Trophoblast cell (in vitro differentiated cells and primary cell): ENCODE measurements at regions not wholly inside any gene's neighbourhood (a gene's known extent, or its start where the extent isn't known, plus 50 kb on each side); places are given as distances from the start of the nearest gene placed in this dataset.
"Not testable (repeated sequence)": the region's sequence is repeated elsewhere in the genome, so short reads cannot be mapped to it uniquely, and the experiment has no call there.

Experiments
- DNase-seq, 2 donors: peaks; one replicate each; pipeline ENCODE4 v3.0.0-alpha.2; 2016
- H2AFZ ChIP-seq: 2 replicates; pipeline ENCODE4 v1.6.1; 2013; ENCODE audit warnings: low read length, moderate library complexity, mild to moderate bottlenecking; ENCODE audit not compliant: insufficient read depth, poor library complexity
- H2AK5ac ChIP-seq: 2 replicates; pipeline ENCODE4 v1.6.1; 2013; ENCODE audit warnings: mild to moderate bottlenecking, low read length
- H2BK120ac ChIP-seq: 2 replicates; pipeline ENCODE4 v1.6.1; 2013; ENCODE audit warnings: low read length, mild to moderate bottlenecking, moderate library complexity; ENCODE audit not compliant: insufficient read depth, poor library complexity
- H2BK12ac ChIP-seq: 2 replicates; pipeline ENCODE4 v1.6.1; 2013; ENCODE audit warnings: mild to moderate bottlenecking, low read length, moderate library complexity
- H2BK5ac ChIP-seq: 2 replicates; pipeline ENCODE4 v1.6.1; 2013; ENCODE audit warnings: low read length, low read depth, moderate library complexity, mild to moderate bottlenecking; ENCODE audit not compliant: poor library complexity
- H3K14ac ChIP-seq: 2 replicates; pipeline ENCODE4 v1.6.1; 2013; ENCODE audit warnings: mild to moderate bottlenecking, low read length
- H3K18ac ChIP-seq: 2 replicates; pipeline ENCODE4 v1.6.1; 2013; ENCODE audit warnings: mild to moderate bottlenecking, low read length
- H3K23ac ChIP-seq: 2 replicates; pipeline ENCODE4 v1.6.1; 2013; ENCODE audit warnings: low read length
- H3K27ac ChIP-seq: 2 replicates; pipeline ENCODE4 v1.5.1; 2013; ENCODE audit warnings: low read depth, mild to moderate bottlenecking, inconsistent platforms, low read length, moderate library complexity
- H3K27me3 ChIP-seq: 2 replicates; pipeline ENCODE4 v1.6.1; 2013; ENCODE audit warnings: inconsistent platforms, mild to moderate bottlenecking, low read length, moderate library complexity; ENCODE audit not compliant: insufficient read depth
- H3K36me3 ChIP-seq, 2 experiments: 1 replicate in 1 of 2; 2 replicates in 1 of 2; pipeline ENCODE4 v1.6.1; 2013; ENCODE audit warnings: low read length in 2 of 2, mild to moderate bottlenecking in 2 of 2, moderate library complexity in 1 of 2; ENCODE audit not compliant: insufficient read depth in 2 of 2, control insufficient read depth in 1 of 2
- H3K4ac ChIP-seq: 2 replicates; pipeline ENCODE4 v1.6.1; 2013; ENCODE audit warnings: low read depth, mild to moderate bottlenecking, low read length, moderate library complexity
- H3K4me1 ChIP-seq, 2 experiments: 1 replicate in 1 of 2; 2 replicates in 1 of 2; pipeline ENCODE4 v1.6.1; 2013; ENCODE audit warnings: low read length in 2 of 2, mild to moderate bottlenecking in 2 of 2, moderate library complexity in 1 of 2; ENCODE audit not compliant: insufficient read depth in 2 of 2, control insufficient read depth in 1 of 2
- H3K4me2 ChIP-seq: 2 replicates; pipeline ENCODE4 v1.6.1; 2013; ENCODE audit warnings: inconsistent platforms, mild to moderate bottlenecking, low read length, moderate library complexity
- H3K4me3 ChIP-seq: 2 replicates; pipeline ENCODE4 v1.5.1; 2013; ENCODE audit warnings: mild to moderate bottlenecking, low read depth, low read length, inconsistent platforms
- H3K79me1 ChIP-seq: one replicate; pipeline ENCODE4 v1.6.1; 2013; ENCODE audit warnings: low read length
- H3K79me2 ChIP-seq: 2 replicates; pipeline ENCODE4 v1.6.1; 2013; ENCODE audit warnings: low read length, mild to moderate bottlenecking; ENCODE audit not compliant: control insufficient read depth, insufficient read depth, poor library complexity
- H3K9ac ChIP-seq: 2 replicates; pipeline ENCODE4 v1.6.1; 2013; ENCODE audit warnings: mild to moderate bottlenecking, low read length
- H3K9me3 ChIP-seq: 2 replicates; pipeline ENCODE4 v1.6.1; 2013; ENCODE audit warnings: low read depth, mild to moderate bottlenecking, control low read depth, inconsistent platforms, low read length; ENCODE audit not compliant: insufficient read depth
- H4K12ac ChIP-seq: 2 replicates; pipeline ENCODE4 v1.6.1; 2013; ENCODE audit warnings: low read depth, mild to moderate bottlenecking, low read length, moderate library complexity
- H4K8ac ChIP-seq: 2 replicates; pipeline ENCODE4 v1.6.1; 2013; ENCODE audit warnings: low read depth, mild to moderate bottlenecking, low read length, moderate library complexity
- H4K91ac ChIP-seq: one replicate; pipeline ENCODE4 v1.6.1; 2013; ENCODE audit warnings: low read depth, mild to moderate bottlenecking, low read length, moderate library complexity
- WGBS: extraction: QIAGEN DNeasy Blood & Tissue Kit; methylation state at CpG from one replicate; pipeline ENCODE4 v1.1.7; 2013; ENCODE audit warnings: missing lambda C conversion rate; ENCODE audit not compliant: insufficient read length, insufficient coverage; ENCODE audit errors: extremely low coverage; 5-methylcytosine and 5-hydroxymethylcytosine counted together

- H3K36me3 ChIP-seq, H4K91ac ChIP-seq, H3K23ac ChIP-seq, H3K27ac ChIP-seq, H2AFZ ChIP-seq, H2AK5ac ChIP-seq, H3K4me2 ChIP-seq, H3K9me3 ChIP-seq, H4K8ac ChIP-seq, H3K18ac ChIP-seq, H3K4ac ChIP-seq, H3K4me3 ChIP-seq, H3K79me2 ChIP-seq, H2BK5ac ChIP-seq, H3K4me1 ChIP-seq, H3K9ac ChIP-seq, DNase-seq, H2BK12ac ChIP-seq, H3K79me1 ChIP-seq, H4K12ac ChIP-seq, H3K14ac ChIP-seq, H3K27me3 ChIP-seq, H2BK120ac ChIP-seq: not testable (repeated sequence)
- WGBS: no CpG with 5 or more reads among the region's 23 CpGs
These were observed 861.0 kb downstream of the CDH11 start for GRCh38 chr16:64260631-64261401.

DNA sequence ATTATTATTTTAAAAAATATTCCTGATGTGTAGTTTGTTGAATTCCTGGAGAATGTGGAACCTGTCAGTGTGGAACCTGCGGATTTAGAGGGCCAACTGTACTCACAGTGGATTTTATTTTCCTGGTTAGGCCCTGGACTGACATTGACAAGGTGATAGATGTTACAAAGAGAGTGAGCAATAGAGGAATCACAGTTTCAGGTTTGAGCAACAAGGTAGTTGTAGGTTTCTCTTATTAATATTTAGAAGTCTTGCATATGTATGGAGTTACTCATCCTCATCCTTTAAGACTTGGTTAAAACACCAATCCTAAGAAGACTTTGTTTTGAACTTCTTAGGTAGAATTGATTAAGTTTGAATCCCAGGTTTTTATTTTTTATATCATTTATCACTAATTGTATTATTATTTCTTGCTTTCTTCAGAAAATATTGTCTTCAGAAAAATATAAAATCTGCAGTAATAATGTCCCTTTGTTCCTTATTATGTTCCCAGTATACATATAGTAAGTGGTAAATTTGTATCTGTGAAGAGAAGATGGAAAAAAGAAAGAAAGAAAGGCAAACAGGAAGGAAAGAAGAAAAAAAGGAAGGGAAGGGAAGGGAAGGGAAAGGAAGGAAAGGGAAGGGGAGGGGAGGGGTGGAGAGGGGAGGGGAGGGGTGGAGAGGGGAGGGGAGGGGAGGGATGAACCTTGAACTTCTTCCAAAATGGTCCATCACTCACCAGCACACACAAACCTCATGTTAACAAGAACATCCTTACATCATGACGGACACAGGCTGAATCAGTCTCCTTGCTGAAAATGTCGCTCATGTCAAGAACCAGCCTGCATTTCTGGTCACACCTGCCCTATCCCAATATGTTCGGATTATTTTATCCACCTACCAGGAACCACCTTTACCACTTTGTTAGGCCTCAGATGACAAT, 867.2 kb downstream of the CDH11 start:
- Histone ChIP-seq H4K8ac (no peak overlapping the region), H4K91ac (no peak overlapping the region)
- no CpG with 5 or more reads among the region's 4 CpGs for WGBS

DNA sequence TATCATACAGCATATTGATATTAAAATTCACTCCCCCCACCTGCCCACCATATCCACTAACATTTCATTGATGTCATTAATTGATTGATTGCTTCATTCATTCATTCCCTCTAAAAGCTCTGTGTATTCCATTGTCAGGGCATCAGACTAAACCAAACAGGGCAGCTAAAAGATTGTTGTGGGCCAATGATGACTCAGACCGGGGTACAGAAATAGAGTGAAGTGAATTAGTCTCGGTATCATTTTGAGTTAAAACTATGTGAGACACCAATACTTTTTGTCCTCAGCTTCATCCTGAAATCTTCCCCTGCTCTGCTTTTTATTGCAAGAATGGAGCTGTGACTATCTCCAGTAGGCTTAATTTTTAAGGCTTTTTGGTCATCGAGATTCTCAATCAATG, 868.3 kb downstream of the CDH11 start:
- H2BK5ac ChIP-seq: no peak overlapping the region
- H3K4ac ChIP-seq: no peak overlapping the region
- H3K9ac ChIP-seq: no peak overlapping the region
- H3K23ac ChIP-seq: no peak overlapping the region
- no peak overlapping the region for H2AFZ ChIP-seq
- no peak overlapping the region for H4K8ac ChIP-seq
- no peak overlapping the region for H3K18ac ChIP-seq
- H3K4me2 ChIP-seq: no peak overlapping the region
- no CpG with 5 or more reads among the region's 3 CpGs for WGBS
- H3K14ac ChIP-seq: no peak overlapping the region
- no peak overlapping the region for H3K27ac ChIP-seq
- no peaks in the 10 kb centered on the region for H3K36me3 ChIP-seq
- H3K27me3 ChIP-seq: no peaks in the 10 kb centered on the region
- H2BK12ac ChIP-seq: no peak overlapping the region
- no peak overlapping the region for H4K91ac ChIP-seq
- no peak overlapping the region for H2BK120ac ChIP-seq
- no peak for DNase-seq
- H3K9me3 ChIP-seq: no peaks in the 10 kb centered on the region
- H3K4me3 ChIP-seq: no peak overlapping the region
- no peaks in the 10 kb centered on the region for H3K79me2 ChIP-seq
- H4K12ac ChIP-seq: no peak overlapping the region
- H3K79me1 ChIP-seq: no peaks in the 10 kb centered on the region
- H2AK5ac ChIP-seq: no peak overlapping the region
- H3K4me1 ChIP-seq: no peaks in the 10 kb centered on the region

More for the DNA sequence above, 867.2 kb downstream of the CDH11 start:
- no peak overlapping the region for H2AK5ac ChIP-seq
- H3K36me3 ChIP-seq: no peaks in the 10 kb centered on the region
- no peak overlapping the region for H3K4ac ChIP-seq
- no peak for DNase-seq
- H3K4me3 ChIP-seq: no peak overlapping the region
- H3K9me3 ChIP-seq: no peaks in the 10 kb centered on the region
- H3K79me2 ChIP-seq: no peaks in the 10 kb centered on the region
- no peak overlapping the region for H3K18ac ChIP-seq
- no peaks in the 10 kb centered on the region for H3K79me1 ChIP-seq
- H3K4me1 ChIP-seq: no peaks in the 10 kb centered on the region
- no peak overlapping the region for H2BK120ac ChIP-seq
- no peak overlapping the region for H2BK12ac ChIP-seq
- no peak overlapping the region for H3K14ac ChIP-seq
- H2BK5ac ChIP-seq: no peak overlapping the region
- H4K12ac ChIP-seq: no peak overlapping the region
- H3K27me3 ChIP-seq: no peaks in the 10 kb centered on the region
- no peak overlapping the region for H2AFZ ChIP-seq
- no peak overlapping the region for H3K23ac ChIP-seq
- no peak overlapping the region for H3K9ac ChIP-seq
- no peak overlapping the region for H3K27ac ChIP-seq
- no peak overlapping the region for H3K4me2 ChIP-seq

GRCh38 chr16:64253096-64253495, 868.8 kb downstream of the CDH11 start:
- H3K4me3 ChIP-seq: no peak overlapping the region
- H2AFZ ChIP-seq: no peak overlapping the region
- H2BK120ac ChIP-seq: no peak overlapping the region
- H2BK12ac ChIP-seq: no peak overlapping the region
- H3K79me2 ChIP-seq: no peaks in the 10 kb centered on the region
- H3K23ac ChIP-seq: no peak overlapping the region
- no peaks in the 10 kb centered on the region for H3K27me3 ChIP-seq
- DNase-seq: no peak
- no peak overlapping the region for H3K9ac ChIP-seq
- H3K27ac ChIP-seq: no peak overlapping the region
- H4K8ac ChIP-seq: no peak overlapping the region
- no peak overlapping the region for H4K12ac ChIP-seq
- no peak overlapping the region for H4K91ac ChIP-seq
- H3K4ac ChIP-seq: no peak overlapping the region
- no peak overlapping the region for H3K18ac ChIP-seq
- H3K36me3 ChIP-seq: no peaks in the 10 kb centered on the region
- no peaks in the 10 kb centered on the region for H3K79me1 ChIP-seq
- H3K4me1 ChIP-seq: no peaks in the 10 kb centered on the region
- H3K14ac ChIP-seq: no peak overlapping the region
- no peaks in the 10 kb centered on the region for H3K9me3 ChIP-seq
- no peak overlapping the region for H2BK5ac ChIP-seq
- H2AK5ac ChIP-seq: no peak overlapping the region
- H3K4me2 ChIP-seq: no peak overlapping the region
